GM12872 (cell line): ENCODE measurements at regions not wholly inside any gene's neighbourhood (a gene's known extent, or its start where the extent isn't known, plus 50 kb on each side); places are given as distances from the start of the nearest gene placed in this dataset.

Experiments used
- CTCF ChIP-seq: IDR thresholded peaks from 3 replicates; pipeline ENCODE4 v1.5.1; 2011; ENCODE audit warnings: low read depth, mild to moderate bottlenecking, low read length, moderate library complexity; ENCODE audit not compliant: insufficient read depth

- TF ChIP-seq CTCF: no peak
Measured at GRCh38 chr9:16126042-16126441, 573.2 kb downstream of the CCDC171 start.

DNA sequence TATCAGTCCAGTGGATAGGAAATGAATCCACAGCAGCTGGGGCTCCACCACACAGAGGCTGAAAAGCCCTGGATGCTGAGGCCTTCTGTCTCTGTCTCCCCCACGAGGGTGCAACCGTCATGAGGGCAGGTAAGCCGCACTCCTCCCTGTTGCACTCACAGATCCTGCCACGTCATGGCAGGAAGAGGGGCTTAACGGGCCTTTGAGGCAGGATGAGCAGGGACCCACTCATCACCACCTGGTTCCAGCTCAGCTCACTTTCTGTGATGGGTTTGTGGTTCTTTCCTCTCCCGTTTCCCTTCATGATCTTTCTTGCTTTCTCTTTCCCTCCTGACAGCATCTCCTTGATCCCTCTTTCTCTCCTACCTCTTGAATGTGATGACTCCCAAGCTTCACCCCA is 575.2 kb downstream of the CCDC171 start:
- TF ChIP-seq CTCF: no peak

GRCh38 chr9:16131264-16131663 is 578.4 kb downstream of the CCDC171 start:
- TF ChIP-seq CTCF: no peak

DNA sequence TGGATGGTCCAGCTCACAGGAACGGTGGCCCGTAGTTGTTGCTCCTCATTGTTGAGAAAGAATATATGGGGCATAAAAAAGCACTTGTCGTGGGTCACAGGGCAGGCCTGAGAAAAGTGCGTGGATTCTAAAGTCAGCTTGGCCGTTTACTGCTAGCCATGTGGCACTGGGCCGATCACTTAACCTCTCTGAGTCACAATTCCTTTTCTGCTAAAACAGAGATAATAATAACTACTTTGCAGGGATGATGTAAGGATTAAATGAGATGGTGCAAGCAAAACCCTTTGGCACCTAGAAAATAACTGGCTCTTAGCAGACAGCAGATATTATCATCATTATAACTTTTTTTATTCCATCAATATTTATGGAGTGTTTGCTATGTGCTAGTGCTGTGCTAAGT is 579.7 kb downstream of the CCDC171 start:
- no peak for TF ChIP-seq CTCF

DNA sequence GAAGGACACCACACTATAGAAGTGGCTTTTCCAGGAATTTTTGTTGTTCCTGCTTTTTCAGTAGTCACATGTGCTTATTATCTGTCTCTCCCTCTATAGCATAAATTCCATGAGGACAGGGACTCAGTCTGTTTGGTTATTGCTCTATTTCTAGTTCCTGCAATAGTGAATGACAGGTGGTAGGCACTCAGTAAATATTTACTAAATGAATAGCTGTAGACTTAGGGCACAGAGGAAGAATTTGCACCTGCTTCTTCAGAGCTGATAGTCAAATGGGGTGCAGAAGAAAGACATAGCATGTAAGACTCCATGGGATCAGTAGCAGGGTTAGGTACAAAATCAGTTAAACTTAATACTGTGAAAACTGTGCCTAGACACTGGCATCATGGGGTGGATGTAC is 580.2 kb downstream of the CCDC171 start:
- TF ChIP-seq CTCF: no peak

GRCh38 chr9:16133556-16134227 is 580.8 kb downstream of the CCDC171 start:
- peak; percentile 67 for TF ChIP-seq CTCF

DNA sequence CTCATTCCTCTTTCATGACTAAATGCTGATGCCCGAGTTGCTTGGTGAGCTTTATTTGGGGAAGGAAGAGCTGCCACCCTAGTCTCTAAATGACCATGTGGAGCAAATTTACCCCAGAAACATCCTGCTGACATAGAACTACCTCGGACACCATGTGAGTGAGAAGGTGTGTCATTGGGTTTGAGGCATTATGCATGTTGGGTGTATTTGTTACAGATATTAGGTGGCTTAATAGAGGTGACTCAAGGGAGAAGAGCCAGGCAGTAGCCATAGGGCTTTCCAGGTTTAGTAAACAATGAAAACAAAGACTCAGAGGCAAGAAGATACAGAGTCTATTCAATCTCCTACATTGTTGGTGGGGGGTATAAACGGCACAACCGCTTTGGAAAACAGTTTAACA is 581.5 kb downstream of the CCDC171 start:
- no peak for TF ChIP-seq CTCF

GRCh38 chr9:16135968-16136367 is 583.1 kb downstream of the CCDC171 start:
- no peak for TF ChIP-seq CTCF
